Superior temporal gyrus (tissue), 1 donor: ENCODE measurements at regions not wholly inside any gene's neighbourhood (a gene's known extent, or its start where the extent isn't known, plus 50 kb on each side); places are given as distances from the start of the nearest gene placed in this dataset.

ENCODE experiments used
- DNase-seq: peaks from one replicate; pipeline ENCODE4 v3.0.0-alpha.2; 2016; ENCODE audit errors: extremely low spot score

DNA sequence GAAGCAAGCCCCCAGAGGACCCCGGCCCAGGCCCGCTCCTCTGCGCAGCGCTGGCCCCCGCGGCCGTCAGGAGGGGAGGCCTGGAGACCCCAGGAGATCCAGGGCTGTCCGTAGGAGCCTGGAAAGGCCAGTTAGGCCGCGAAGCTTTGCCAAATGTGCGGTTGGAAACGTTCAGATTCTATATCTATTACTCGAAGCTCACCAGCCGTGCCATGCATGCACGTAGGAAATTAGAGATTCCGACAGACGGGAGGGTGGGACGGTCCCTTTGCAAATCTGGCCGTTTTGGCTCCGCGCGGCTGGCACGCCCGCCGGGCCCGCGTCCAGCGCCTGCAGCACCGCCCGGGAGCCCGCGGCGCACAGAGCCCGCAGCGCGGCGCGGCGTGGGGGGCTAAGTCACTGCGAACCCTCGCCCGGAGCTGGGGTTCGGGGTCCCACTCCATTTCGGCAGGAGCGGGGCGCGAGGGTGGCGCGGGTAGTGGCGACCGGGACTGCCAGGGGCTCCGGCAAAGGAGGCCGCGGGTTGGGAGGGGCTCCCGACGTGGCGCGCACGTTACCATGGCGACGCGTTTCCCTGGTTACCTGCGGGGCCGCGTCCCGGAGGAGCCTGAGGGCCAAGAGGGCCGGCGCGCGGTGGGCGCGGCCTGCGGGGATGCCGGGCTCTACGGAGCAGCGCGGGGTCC, 488.6 kb upstream of the SMIM21 start:
- no peak for DNase-seq

DNA sequence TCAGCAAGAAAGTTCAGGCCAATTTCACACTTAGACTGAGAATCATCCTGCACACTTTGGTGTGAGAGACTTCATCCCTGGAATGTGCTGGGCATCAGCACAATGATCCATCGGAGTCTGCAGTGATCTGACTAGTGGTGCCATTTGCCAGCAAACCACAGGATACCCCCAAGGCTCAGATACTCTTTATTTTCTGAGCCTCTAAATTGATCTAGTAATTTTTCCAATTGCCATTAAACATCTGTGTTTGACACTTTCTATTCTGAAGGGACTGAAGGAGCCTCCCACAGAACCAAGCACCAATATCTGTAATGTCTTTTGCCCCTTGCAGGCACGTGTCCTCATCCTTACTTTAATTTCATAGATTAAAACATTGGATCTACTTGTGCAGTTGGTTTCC, 485.3 kb upstream of the SMIM21 start:
- DNase-seq: no peak

DNA sequence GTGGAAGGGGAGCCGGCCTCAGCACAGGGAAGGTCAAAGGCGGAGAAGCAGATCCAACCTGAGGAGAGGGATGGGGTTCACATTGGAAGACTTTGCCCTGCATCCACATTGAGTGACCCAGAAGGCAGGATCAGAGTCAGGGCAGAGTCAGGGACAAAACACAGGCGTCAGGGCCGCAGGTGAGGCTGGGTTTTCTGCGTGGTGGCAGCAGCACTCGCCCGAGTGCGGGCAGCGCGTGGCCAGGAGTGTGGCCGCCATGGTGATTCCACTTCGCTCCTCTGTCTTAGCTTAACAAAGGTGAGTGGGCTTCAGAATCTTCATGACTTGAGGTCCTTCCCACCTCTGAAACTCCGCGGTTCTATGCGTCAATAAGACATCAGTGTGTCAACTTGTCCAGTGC, 476.9 kb upstream of the SMIM21 start:
- no peak for DNase-seq

DNA sequence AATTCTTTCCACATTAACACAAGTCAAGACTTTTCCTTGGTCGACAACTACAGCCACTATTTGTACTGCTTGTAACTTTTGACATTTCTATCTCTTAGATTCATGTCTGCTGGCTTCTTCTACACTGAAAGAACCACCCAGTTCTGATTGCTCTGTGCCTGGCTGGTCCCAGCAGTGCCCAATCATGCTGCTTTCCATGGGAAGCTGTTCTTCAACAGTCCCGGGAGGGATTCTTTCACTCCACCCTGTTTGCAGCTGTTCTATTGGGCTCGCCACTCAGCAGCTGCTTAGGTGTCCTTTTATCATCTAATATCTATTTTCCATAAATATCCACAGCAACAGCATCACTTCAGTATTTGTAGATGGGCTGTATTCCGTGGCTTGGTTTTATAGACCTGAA, 471.1 kb upstream of the SMIM21 start:
- DNase-seq: no peak

DNA sequence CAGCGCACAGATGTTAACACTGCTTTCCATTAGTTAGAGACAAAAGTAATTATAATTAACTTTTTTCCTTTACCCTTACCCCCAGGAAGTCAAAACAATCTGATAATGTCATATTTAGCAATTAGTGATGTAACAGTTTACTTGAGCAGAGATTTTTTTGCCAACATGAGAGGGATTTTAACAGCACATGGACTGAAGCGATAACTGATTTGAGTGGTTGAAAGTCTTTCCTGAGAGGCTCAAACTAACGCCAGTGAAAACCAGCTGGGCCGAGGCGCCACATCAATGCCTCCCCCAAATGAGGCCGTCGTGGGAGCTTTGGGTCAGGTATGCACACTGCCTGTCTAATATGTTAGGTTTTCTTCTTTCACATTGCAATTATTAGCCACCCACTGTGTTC, 469.9 kb upstream of the SMIM21 start:
- no peak for DNase-seq

DNA sequence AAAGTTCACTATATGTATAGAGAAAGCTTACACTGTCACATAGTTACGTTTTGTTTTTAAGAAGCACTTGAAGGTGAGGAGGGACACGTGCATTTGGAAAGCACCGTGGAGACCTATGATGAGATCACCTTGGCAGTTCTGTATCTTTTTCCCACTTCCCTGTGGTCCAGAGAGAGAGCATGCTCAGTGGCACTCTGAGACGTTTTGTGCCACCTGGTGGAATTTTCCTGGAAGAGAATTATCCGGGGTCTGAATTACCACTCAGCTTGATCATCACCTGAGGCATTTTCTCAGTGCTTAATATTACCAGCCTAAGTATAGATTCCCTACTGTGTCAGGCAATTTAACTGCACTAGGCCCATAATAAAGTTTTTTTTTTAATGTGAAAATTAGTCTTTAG, 469.4 kb upstream of the SMIM21 start:
- DNase-seq: no peak

DNA sequence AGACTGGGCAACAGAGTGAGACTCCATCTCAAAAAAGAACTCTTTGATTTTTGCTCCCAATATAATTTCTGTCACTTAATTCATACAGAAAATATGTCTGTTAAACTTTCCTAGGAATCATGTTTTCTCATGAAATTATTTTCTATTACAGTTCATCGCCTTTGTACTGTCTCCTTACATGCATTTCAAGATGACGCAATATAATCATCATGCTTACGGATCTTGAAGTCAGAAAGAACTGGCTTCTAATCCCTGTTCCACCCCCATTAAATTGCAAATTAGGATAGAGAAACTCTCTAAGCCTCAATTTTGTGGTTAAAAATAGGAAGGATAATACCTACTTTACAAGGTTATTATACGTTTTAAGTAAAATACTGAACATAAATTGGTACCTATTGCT, 467.6 kb upstream of the SMIM21 start:
- DNase-seq: no peak

DNA sequence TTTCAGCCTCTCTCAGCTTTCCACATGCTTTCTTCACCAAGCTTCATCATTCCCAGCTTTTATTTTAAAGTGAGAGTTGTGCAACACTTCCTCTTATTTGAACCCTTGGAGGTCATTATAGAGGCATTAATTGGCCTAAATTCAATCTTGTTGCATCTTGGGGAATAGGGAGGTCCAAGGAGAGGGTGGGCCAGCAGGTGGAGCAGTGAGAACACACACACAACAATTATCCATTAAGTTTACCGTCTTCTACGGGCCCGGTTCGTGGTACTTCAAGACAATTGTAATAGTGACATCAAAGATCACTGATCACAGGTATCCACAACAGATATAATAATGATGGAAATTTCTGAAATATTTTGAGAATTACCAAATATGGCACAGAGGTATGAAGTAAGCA, 457.2 kb upstream of the SMIM21 start:
- DNase-seq: no peak

DNA sequence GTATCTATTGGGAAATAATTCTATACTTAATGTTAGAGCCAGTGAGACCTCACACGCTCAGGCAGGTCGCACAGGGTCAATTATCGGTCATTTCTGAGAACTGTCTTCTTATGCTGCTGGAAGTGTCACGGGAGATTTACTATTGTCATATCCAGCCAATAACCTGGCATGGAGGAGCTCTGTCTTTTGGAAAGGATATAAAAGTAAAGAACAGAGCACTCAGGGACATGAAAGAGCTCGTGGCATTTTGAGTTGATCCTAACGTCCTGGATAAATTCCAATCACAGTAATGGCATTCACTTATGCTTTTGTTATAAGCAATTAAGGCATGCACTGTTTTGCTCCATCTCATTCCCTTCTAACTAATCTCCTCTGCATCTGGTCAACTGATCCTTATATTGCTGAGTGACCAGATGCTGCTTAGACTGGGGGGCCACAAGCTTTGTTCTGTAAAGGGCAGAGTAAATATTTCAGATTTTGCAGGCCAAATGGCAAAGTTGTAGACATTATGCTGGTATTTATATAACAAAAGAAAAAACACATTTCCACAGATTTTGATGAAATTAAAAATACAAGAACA, 453.5 kb upstream of the SMIM21 start:
- DNase-seq: no peak

DNA sequence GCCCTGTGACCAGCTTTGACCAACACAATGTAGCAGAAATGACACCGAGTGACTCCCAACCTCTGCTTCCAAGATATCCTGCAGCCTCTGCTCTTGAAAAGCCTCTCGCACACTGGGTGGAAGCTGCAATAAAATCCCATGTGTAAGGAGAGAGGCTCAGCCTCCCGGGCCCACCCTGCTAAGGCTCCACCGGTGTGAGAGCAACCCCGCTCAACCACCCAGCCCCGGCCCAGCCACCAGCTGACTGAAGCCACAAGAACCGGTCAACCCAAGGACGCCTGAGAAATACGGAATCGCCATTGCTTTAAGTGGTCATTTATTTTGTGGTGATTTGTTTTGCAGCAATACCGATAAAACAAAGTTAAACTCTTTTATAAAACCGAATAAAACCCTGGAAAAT, 452.8 kb upstream of the SMIM21 start:
- DNase-seq: no peak

DNA sequence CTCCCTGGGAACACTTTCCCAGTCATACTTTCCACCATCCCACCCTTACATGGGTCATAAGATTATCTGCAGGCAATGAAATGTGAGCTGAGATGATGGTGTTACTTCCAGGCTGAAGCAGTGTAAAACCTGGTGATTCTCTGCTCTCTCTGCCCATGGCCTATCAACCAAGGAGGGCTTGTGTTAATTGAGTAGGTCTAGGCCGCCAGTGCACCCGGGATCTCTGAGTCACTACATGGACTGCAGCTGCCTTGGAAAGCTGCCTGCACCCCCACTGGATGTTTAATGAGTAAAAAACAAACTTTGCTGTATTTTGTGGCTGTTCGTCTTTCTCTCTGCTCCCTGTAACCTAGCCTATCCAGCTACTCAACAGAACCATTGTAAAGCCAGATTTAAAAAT, 451.7 kb upstream of the SMIM21 start:
- no peak for DNase-seq

DNA sequence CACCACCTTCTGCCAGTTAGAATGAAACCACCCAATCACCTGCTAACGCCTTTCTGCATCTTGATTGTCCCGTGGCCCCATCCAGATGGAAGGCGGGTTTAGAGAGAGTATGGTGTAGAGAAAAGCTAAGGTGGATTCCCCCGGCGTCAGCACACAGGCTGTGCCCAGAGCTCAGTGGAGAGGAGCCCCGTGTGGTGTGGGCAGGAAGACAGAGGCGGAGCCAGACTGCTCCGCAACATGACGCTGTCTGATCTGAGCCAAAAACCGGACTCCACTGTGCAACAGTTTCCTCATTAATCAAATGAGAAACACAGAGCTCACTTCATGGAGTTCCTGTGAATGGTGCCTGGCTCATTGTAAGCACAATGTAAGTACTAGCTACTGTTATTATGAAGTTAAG, 448.1 kb upstream of the SMIM21 start:
- no peak for DNase-seq

DNA sequence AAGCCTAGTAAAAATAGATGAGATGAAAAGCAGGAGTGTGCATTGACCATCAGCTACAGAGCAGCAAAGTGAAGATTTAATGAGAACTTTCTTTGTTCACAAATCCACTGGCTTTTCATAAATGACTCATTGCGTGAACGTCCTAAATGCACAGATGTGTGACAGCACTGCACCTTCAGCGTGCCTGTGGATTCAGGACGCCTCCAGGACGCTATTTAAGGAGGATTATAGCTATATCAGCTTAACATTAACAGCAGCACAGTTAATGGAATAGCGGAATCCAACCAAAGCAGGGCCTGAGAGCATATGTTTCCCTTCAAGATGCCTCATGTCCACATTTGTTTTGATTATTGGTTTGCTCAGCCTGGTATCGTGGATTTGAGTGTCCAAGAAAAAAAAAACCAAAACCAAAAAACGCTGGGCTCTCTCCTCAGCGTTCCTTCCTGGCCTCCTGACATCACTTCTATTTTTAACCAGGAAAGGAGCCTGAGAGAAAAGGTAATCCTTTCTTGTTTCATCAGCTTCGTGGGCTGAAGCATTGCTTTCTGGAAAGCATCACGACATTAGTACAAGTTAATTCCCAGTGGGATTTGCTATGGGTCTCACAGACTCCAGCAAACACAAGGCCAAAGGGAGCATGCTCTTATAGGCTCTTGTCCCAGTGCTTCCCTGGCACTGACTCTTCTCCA, 447.0 kb upstream of the SMIM21 start:
- no peak for DNase-seq

DNA sequence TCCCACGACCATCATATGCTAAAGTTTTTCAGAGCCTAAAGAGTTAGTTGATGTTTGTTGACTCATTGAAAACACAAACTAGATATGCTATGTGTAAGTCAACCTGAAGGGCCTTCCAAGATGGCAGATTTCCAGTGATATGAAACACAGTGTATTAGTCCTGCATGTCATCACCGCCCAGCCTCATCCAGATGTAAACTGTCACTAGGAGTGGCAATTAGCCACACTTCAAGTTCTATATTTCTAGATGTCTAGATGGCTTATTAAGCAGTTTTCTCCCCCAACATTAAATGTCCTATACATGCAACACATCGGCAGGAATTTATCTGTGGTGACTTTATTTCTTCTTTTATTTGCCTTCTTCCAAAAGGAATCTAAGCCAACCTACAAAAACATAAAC, 444.1 kb upstream of the SMIM21 start:
- no peak for DNase-seq

DNA sequence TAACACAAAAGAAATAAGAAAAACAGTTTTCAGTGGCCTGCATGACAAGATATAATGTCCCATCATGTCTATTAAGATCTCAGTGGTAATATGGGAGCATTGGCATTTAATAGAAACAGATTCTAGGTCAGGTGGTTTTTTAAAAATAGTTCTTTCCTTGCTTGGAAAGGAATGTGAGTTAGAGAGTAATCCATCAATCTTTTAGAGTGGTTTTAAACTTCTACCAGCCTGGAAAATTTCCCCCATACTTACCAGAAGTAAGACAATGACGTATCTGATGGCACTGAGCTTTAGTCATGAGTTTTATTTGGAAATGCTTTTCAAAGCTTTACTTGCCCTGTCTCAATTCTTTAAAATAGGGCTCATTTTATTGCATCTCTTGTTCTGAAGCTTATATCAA, 441.7 kb upstream of the SMIM21 start:
- no peak for DNase-seq

DNA sequence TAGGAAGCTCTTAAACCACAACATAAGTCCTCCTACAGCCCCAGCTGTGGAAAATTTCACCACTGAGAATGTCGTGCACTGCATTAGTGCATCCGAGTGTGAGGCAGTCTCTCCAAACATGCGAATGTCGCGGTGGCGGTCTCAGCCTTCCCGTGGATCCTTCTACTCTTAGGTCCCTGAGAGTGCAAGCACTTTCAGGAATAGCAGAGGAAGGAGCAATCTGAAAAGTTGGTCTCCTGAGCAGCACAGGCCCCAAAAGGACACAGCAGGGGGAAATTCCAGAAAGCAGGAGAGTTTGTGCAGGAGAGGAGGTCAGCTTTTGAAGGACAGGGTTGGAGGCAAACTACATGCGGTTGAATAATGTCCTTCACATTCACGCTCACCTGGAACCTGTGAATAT, 440.5 kb upstream of the SMIM21 start:
- no peak for DNase-seq

DNA sequence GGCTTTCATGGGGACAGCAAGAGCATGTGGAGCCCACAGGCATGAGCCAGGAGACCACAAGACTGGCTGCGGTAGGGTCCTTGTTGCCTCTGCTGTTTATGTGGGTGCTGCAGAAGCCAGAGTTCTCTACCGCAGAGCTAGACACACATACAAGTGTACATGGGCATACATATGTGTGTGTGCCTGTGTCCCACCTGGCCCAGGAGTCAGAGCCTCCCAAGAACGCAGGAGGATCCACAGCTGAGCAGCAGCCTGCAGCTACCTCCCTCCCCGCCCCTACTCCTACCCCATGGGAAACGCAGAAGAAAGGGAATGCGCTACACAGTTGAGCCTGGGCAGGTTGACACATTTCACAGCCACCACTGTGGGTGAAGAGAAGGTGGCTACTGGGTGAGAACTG, 438.1 kb upstream of the SMIM21 start:
- no peak for DNase-seq

DNA sequence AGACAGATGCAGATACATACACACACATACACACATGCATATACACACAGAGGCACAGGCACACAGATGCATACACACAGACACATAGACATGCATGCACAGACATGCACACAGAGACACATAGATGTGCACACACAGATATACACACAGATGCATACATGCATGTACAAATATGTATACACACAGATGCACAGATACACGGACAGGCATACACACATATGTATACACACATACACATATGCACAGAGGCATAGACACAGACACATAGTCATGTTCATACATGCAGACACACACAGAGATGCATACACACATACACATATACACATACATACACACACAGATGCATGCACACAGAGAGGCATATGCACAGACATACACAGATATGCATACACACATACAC, 437.3 kb upstream of the SMIM21 start:
- DNase-seq: no peak

DNA sequence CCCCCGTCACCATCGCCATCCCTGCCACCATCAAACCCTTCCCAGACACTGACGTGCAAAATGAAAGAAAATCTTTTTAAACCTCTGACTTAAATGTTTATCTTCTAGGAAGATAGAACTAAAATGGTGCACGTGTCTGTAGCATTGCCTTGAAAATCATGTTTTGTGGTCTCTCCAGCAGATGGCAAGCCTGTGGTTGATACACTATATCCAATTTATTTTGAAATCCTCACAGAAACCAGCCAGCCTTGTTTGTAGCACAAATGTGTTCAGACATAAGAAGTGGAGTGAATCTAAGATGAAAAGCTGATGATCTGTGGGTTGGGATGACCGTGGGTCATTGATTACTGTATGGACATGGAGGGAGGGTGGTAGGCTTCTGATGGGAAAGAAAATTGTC, 436.2 kb upstream of the SMIM21 start:
- no peak for DNase-seq

DNA sequence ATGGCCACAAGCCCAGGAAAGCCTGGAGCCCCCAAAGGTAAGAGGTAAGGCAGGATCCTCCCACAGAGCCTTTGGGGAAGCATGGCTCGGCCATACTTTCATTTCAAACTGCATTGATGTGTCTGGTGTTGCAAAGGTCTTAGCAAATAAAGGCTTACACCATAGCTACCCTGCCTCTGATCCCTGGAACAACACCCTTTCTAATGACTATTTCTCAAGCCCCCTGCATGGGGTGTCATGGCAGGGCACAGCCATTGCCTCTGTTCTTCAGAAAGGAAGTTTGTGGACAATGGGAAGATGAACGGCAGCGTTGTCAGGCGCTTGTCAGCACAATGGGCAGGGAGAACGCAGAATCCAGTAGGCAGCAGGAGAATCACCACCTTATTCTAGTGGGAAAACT, 435.0 kb upstream of the SMIM21 start:
- DNase-seq: no peak

DNA sequence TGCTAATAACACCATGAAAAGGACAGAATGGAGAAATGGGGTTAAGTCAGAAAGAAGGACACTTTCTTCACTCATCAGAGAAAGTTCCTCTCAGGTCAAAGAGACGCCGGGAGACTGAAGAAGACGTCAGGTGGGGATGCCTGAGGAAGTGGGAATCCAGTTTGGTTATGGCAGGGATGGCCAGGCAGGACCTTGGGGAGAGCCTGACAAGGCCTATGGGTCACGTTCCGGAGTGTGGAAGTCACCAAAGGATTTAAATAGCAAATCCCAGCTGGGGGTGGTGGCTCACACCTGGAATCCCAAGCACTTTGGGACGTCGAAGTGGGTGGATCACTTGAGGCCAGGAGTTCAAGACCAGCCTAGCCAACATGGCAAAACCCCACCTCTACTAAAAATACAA, 432.7 kb upstream of the SMIM21 start:
- no peak for DNase-seq

DNA sequence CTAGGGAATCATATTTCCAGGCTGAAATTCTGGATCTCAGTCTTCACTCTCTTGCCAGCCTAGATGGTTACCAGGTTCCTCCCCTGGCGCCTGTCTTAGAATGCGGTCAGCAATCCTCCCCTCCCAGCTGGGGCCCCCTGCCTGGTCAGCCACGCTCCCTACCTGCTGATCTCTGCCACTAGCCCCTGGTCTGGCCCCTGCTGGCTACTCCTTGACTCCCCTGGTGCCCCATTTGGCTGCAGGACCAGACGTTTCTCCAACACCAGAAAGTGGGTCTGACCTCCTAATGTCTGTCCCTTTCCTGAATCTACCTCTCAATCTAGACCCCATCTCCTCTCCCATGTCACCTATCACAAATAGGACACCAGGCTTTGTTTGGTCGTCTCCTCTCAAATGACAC, 432.0 kb upstream of the SMIM21 start:
- no peak for DNase-seq

DNA sequence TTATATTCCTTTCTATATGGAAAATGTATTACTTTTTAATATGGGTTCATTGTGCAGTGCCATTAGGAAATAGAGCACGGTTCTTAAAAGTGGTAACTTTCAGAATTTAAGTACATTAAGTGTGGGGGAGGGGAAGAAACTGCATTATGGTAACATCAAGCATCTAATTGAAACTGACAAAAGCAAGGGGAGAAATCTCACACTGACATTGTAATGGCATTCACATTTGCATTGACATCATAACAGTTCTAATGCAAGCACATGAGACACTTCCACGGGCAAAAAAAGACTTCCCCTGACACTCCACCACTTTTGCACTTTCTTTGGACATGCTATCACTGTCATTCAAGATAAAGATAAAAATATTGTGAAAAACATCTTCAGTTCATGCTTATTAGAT, 431.3 kb upstream of the SMIM21 start:
- DNase-seq: no peak

DNA sequence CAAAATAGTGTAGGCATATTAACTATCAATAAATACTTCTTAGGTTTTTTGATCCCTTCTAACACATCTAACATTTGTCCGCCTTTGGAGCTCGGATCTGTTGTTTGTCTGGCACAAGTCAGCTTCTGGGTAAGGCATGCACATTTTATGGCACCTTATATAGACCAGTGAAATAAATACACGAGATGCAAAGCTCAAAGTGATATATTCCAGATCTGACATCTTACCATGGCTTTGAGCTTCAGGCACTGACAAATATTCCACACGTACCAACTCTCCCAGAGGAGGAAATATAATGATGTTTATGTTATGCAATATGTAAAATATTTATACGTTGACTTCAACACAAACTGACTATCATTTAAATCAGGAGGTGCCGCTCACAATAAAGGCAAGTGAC, 430.1 kb upstream of the SMIM21 start:
- DNase-seq: no peak
